ENCODE measurements at regions not wholly inside any gene's neighbourhood (a gene's known extent, or its start where the extent isn't known, plus 50 kb on each side); places are given as distances from the start of the nearest gene placed in this dataset.

- no peak for DNase-seq
- peaks cover 0 to 6% (median 0%) of the 10 kb centered on the region in 4 experiments for H3K27me3 ChIP-seq (replicated peaks in 1 of 4; ENCODE audit: control extremely low read depth in 1 of 4, control insufficient read depth in 3 of 4, insufficient read depth in 4 of 4, low read length in 3 of 4)
- H3K9me3 Mint-ChIP-seq (ENCODE audit: insufficient read depth): no peaks in the 10 kb centered on the region
- H3K36me3 ChIP-seq (replicated peaks in 1 of 2; ENCODE audit: control extremely low read depth in 1 of 2, control insufficient read depth in 1 of 2, extremely low read depth in 1 of 2, insufficient read depth in 2 of 2, low read length in 1 of 2): no peaks in the 10 kb centered on the region
- no peak overlapping the region for H2AFZ ChIP-seq (ENCODE audit: insufficient read depth, low read depth, low read length, poor library complexity, severe bottlenecking)
- no peak overlapping the region for H3K4me3 Mint-ChIP-seq
- H3K27me3 Mint-ChIP-seq: peaks cover 8% of the 10 kb centered on the region
- H3K27ac Mint-ChIP-seq: no peak overlapping the region
- no peaks in the 10 kb centered on the region for H3K79me2 ChIP-seq (ENCODE audit: control insufficient read depth, insufficient read depth, low read length)
- intact Hi-C loops (cut with micrococcal nuclease): no loop called here
- no peaks in the 10 kb centered on the region for H3K4me1 Mint-ChIP-seq
- H4K20me1 ChIP-seq (ENCODE audit: control insufficient read depth, insufficient read depth, low read length, poor library complexity, severe bottlenecking): no peaks in the 10 kb centered on the region
- no peak overlapping the region for H3K4me2 ChIP-seq (replicated peaks; ENCODE audit: low read depth, low read length, poor library complexity, severe bottlenecking)
- CTCF ChIA-PET: no interaction called here
- H3K9ac ChIP-seq (ENCODE audit: low read length): no peak overlapping the region
- WGBS (ENCODE audit: insufficient coverage): 76% methylated on average over 15 of the region's 20 CpGs
- POLR2A ChIA-PET: no interaction called here
- H3K9me3 ChIP-seq (ENCODE audit: control extremely low read depth in 1 of 3, control insufficient read depth in 2 of 3, insufficient read depth in 1 of 3, low read length in 2 of 3): no peaks in the 10 kb centered on the region
- H3K27ac ChIP-seq (ENCODE audit: low read length in 2 of 2): no peak overlapping the region
- no peaks in the 10 kb centered on the region for H3K4me1 ChIP-seq (ENCODE audit: control insufficient read depth in 2 of 2, insufficient read depth in 2 of 2, low read length in 2 of 2)
- ATAC-seq (ENCODE audit: low read depth): no peak
- H3K4me3 ChIP-seq (ENCODE audit: control extremely low read depth in 1 of 5, extremely low read depth in 1 of 5, insufficient read depth in 1 of 5, low read depth in 2 of 5, low read length in 4 of 5): no peak overlapping the region
- no peak for TF ChIP-seq CTCF (IDR thresholded peaks at IDR 0.05)
- TF ChIP-seq EZH2 (IDR thresholded peaks at IDR 0.05; ENCODE audit: borderline replicate concordance, insufficient read depth, low read depth, low read length, poor library complexity, severe bottlenecking): no peak
These were observed 138.7 kb upstream of the PPP1R26 start for GRCh38 chr9:135340726-135341475.

DNA sequence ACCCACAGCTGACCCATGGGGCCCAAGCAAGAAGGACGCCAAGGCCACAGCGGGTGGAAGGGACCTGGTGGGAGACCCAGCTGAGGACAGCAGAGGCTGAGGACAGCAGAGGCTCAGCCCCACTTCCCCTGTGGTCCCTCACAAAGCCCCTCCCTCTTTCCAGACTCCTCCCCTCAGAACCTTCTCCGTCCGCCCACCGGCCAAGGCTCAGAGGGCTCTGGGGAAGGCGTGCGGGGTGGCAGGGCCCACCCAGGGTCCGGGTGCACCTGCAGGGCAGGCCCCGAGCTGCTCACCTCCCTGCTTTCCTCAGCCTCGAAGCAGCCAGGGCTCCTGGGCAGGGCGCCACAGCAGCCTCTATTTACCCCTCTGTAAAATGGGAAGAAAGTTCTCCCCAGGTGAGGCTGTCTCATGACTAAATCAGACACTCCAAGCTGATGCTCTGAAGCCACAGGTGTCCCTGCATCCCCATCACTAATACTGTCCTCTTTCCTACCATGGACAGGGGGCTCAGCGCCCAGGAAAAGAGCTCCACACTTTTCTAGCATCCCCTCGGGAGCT is 137.9 kb upstream of the PPP1R26 start:
- H3K27me3 ChIP-seq (replicated peaks in 1 of 4; ENCODE audit: control extremely low read depth in 1 of 4, control insufficient read depth in 3 of 4, insufficient read depth in 4 of 4, low read length in 3 of 4): peaks cover 0 to 6% (median 0%) of the 10 kb centered on the region in 4 experiments
- H3K4me3 ChIP-seq (ENCODE audit: control extremely low read depth in 1 of 5, extremely low read depth in 1 of 5, insufficient read depth in 1 of 5, low read depth in 2 of 5, low read length in 4 of 5): no peak overlapping the region
- Mint-ChIP-seq H3K27ac (no peak overlapping the region), H3K27me3 (peaks cover 8% of the 10 kb centered on the region), H3K4me3 (no peak overlapping the region), H3K9me3 (ENCODE audit: insufficient read depth) (no peaks in the 10 kb centered on the region), H3K4me1 (no peaks in the 10 kb centered on the region)
- POLR2A ChIA-PET: no interaction called here
- H3K79me2 ChIP-seq (ENCODE audit: control insufficient read depth, insufficient read depth, low read length): no peaks in the 10 kb centered on the region
- WGBS (ENCODE audit: insufficient coverage): 80% methylated on average over 11 of the region's 13 CpGs
- H3K36me3 ChIP-seq (replicated peaks in 1 of 2; ENCODE audit: control extremely low read depth in 1 of 2, control insufficient read depth in 1 of 2, extremely low read depth in 1 of 2, insufficient read depth in 2 of 2, low read length in 1 of 2): no peaks in the 10 kb centered on the region
- H3K4me1 ChIP-seq (ENCODE audit: control insufficient read depth in 2 of 2, insufficient read depth in 2 of 2, low read length in 2 of 2): no peaks in the 10 kb centered on the region
- H3K9me3 ChIP-seq (ENCODE audit: control extremely low read depth in 1 of 3, control insufficient read depth in 2 of 3, insufficient read depth in 1 of 3, low read length in 2 of 3): no peaks in the 10 kb centered on the region
- TF ChIP-seq CTCF (IDR thresholded peaks at IDR 0.05) (no peak), EZH2 (IDR thresholded peaks at IDR 0.05; ENCODE audit: borderline replicate concordance, insufficient read depth, low read depth, low read length, poor library complexity, severe bottlenecking) (no peak)
- H4K20me1 ChIP-seq (ENCODE audit: control insufficient read depth, insufficient read depth, low read length, poor library complexity, severe bottlenecking): no peaks in the 10 kb centered on the region
- no peak overlapping the region for H2AFZ ChIP-seq (ENCODE audit: insufficient read depth, low read depth, low read length, poor library complexity, severe bottlenecking)
- no peak overlapping the region for H3K27ac ChIP-seq (ENCODE audit: low read length in 2 of 2)
- DNase-seq (no peak), ATAC-seq (ENCODE audit: low read depth) (no peak)
- intact Hi-C loops (cut with micrococcal nuclease): no loop called here
- H3K9ac ChIP-seq (ENCODE audit: low read length): no peak overlapping the region
- no peak overlapping the region for H3K4me2 ChIP-seq (replicated peaks; ENCODE audit: low read depth, low read length, poor library complexity, severe bottlenecking)
- CTCF ChIA-PET: no interaction called here
